Mononuclear cell (primary cell): ENCODE measurements at regions not wholly inside any gene's neighbourhood (a gene's known extent, or its start where the extent isn't known, plus 50 kb on each side); places are given as distances from the start of the nearest gene placed in this dataset.
"Not testable (repeated sequence)": the region's sequence is repeated elsewhere in the genome, so short reads cannot be mapped to it uniquely, and the experiment has no call there.

Experiments used
- H3K27me3 ChIP-seq: 2 replicates; pipeline ENCODE4 v1.6.0; 2011; ENCODE audit warnings: low read length, control low read depth; ENCODE audit not compliant: insufficient read depth
- H3K4me1 ChIP-seq: 2 replicates; pipeline ENCODE4 v1.5.1; 2011; ENCODE audit warnings: mild to moderate bottlenecking, low read length, control low read depth; ENCODE audit not compliant: insufficient read depth
- H3K4me3 ChIP-seq: 2 replicates; pipeline ENCODE4 v1.5.1; 2011; ENCODE audit warnings: mild to moderate bottlenecking, low read length, moderate library complexity
- H3K9me3 ChIP-seq: 2 replicates; pipeline ENCODE4 v1.5.1; 2011; ENCODE audit warnings: low read depth, mild to moderate bottlenecking, control low read depth, low read length

DNA sequence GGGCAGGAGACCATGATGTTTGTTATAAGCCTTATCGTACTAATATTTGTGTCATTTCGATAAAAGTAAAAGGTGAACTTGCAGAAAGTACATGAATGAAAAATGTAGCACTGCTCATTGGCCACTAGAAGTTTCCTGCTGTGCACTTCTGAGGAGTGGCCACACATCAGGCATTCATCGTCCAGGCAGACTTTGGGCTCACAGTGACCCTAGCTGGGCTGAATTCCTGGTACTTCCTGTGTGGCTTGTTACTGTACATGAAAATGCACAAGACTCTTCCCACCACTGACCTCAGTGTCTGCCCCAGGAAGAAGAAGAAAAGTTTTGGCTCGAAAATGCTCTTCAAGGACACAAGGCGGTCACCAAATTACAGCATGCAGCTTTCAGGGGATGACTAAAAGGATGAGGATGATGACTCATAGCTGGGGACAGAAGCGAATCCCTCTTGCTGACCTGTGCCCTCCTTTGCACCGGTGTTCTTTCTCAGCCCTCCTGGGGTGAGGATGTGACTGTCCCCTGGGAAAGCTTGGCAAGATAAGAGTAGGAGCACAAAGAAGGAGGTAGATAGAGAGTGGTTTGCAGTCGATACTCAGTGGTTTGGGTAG is 252.4 kb upstream of the KAZN start:
- Histone ChIP-seq H3K4me1 (no peaks in the 10 kb centered on the region), H3K27me3 (no peaks in the 10 kb centered on the region)

DNA sequence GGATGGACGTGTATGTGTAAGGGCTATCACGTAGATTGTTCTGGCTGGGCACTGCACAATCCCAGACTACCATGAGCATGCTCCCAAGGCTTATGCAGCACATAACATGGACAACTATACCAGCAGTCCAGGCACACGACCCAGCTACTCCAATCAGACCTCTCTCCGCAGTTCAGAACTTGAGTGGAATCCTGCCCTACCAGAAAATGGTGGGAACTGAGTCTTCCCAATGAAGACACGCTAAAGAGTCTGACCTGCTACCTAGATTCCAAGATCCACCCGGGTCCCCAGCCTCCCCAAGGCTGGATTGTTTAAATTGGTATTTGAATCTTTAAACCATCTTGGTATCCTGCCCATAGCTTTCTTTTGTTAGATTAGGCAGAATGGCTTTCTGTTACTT is 251.3 kb upstream of the KAZN start:
- Histone ChIP-seq H3K4me3 (no peak overlapping the region), H3K4me1 (no peaks in the 10 kb centered on the region), H3K9me3 (no peaks in the 10 kb centered on the region), H3K27me3 (no peaks in the 10 kb centered on the region)

More for the DNA sequence above, 252.4 kb upstream of the KAZN start:
- no peaks in the 10 kb centered on the region for H3K9me3 ChIP-seq
- no peak overlapping the region for H3K4me3 ChIP-seq

DNA sequence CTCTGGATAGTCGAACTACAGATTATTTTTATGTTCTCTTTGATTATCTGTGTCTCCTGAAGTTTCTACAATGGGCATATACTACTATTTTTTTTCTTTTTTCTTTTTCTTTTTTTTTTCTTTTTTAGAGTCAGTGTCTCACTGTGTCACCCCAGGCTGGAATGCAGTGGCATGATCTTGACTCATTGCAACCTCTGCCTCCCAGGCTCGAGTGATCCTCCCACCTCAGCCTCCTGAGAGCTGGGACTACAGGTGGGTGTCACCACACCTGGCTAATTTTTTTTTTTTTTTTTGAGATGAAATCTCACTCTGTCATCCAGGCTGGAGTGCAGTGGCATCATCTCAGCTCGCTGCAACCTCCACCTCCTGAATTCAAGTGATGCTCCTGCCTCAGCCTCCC is 250.7 kb upstream of the KAZN start:
- Histone ChIP-seq H3K27me3 (no peaks in the 10 kb centered on the region), H3K4me1 (no peaks in the 10 kb centered on the region), H3K4me3 (no peak overlapping the region), H3K9me3 (no peaks in the 10 kb centered on the region)

DNA sequence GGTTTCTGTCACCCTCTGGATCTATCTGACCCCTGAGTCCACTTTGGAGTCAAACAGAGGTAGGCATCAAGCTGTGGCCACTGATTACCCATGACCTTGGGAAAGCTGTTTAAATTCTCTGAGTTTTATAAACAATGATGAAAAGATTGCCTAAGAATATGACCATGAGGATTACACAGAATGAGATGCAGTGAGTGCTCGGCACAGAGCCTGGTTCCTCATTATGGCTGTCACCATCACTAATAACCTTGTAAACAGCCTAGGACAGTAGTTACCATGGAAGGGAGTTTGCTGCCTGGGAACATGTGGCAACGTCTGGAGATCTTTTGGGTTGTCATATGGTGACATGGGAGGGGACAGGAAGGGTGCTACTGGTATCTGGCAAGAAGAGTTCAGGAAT is 248.3 kb upstream of the KAZN start:
- no peaks in the 10 kb centered on the region for H3K27me3 ChIP-seq
- no peaks in the 10 kb centered on the region for H3K9me3 ChIP-seq
- no peak overlapping the region for H3K4me3 ChIP-seq
- H3K4me1 ChIP-seq, result no peaks in the 10 kb centered on the region

DNA sequence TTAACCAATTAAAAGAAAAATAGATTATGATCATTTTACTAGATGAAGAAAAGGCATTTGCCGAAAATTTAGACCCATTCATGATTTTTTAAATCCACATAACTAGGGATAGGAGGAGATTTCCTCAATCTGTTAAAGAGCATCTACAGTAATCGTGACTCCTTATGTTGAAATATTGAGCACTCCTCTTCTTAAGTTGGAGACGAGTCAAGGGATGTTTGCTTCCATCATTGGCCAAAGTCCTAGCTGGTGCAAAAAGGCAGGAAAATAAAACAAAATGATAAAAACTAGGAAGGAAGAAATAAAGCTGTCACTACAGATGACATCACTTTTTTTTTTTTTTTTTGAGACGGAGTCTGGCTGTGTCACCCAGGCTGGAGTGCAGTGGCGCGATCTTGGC is 245.6 kb upstream of the KAZN start:
- Histone ChIP-seq H3K27me3 (no peaks in the 10 kb centered on the region), H3K4me1 (no peaks in the 10 kb centered on the region), H3K4me3 (no peak overlapping the region), H3K9me3 (no peaks in the 10 kb centered on the region)

DNA sequence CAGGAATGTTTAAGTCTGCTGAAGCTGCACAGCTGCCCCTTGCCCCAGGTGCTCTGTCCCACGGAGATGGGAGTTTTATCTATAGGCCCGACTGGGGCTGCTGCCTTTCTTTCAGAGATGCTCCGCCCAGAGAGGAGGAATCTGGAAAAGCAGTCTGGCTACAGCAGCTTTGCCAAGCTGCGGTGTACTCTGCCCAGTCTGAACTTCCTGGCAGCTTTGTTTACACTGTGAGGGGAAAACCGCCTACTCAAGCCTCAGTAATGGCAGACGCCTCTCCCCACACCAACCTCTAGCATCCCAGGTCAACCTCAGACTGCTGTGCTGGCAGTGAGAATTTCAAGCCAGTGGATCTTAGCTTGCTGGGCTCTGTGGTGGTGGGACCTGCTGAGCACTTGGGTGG is 237.5 kb upstream of the KAZN start:
- H3K27me3 ChIP-seq, H3K9me3 ChIP-seq, H3K4me1 ChIP-seq, H3K4me3 ChIP-seq: not testable (repeated sequence)

DNA sequence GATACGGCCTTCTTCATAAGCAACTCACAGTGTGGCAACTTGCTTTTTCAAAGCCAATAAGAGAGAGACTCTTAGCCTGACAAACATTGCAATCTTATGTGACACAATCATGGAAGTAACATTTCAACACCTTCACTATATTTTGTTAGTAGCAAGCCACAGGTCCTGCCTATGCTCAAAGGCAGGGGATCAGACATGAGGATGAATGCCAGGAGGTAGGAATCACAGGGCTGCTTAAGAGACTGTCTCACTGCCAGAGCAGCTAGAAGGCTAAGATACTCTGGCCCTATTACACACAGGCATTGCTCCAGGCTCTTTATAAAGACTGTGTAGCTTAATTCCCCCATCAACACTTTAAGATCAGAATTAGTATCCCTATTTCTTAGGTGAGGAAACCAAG is 236.2 kb upstream of the KAZN start:
- Histone ChIP-seq H3K4me1 (no peaks in the 10 kb centered on the region), H3K4me3 (no peak overlapping the region), H3K27me3 (no peaks in the 10 kb centered on the region), H3K9me3 (no peaks in the 10 kb centered on the region)

DNA sequence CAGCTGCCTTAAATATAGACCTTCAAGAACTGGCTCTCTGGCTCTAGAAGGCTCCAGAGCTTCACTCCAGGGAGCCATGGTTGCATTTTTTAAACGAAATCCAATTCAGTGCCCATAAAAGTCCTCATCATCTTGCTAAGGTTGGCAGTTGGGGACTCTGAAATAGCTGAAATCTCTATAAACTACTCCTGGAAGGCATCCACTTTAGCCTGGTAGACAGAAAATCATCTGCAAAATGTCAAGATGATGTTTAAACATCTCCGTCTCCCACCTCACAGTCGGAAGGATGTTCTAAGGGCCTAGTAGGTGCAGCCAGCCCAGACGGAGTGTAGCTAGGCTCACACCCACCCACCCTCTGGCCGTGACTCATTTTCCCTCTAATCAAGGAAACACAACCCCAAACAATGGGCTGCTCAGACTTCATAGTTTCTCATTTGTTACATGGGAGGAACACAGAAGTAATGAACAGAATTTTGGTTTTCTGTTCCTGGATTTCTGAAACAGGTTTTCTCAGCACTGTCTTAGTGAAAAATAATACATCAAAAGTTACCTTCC is 235.4 kb upstream of the KAZN start:
- Histone ChIP-seq H3K4me3 (no peak overlapping the region), H3K4me1 (no peaks in the 10 kb centered on the region), H3K9me3 (no peaks in the 10 kb centered on the region), H3K27me3 (no peaks in the 10 kb centered on the region)

DNA sequence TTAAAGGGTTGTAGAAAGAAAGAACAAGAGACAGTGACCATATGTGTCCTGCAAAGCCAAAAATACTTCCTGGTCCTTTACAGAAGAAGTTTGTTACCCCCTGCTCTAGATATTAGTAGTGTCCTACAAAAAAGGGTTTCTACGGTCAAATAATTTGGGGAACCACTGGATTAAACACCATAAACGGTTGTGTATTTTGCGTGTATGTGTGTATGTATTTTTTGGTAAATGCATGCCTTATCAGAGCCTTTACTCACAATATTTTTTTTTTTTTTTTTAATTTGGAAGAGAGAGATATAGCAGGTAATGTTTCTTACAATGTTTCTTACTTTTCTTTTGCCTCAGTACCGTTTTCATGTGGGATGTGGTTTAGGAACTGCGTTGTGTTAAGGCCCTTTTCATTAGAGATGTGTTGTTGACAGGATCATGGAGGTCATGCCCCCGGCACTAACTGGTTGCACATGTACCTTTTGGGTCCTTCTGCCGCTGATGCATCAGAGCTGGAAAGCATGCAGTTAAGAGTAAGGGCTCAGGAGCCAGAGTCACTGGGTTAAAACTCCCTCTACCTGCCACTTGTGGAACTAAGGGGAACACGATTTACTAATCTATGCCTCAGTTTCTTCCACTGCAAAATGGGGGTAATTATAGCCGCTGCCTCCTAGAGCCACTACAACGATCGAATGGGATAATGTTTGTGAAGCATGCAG is 234.6 kb upstream of the KAZN start:
- no peaks in the 10 kb centered on the region for H3K4me1 ChIP-seq
- H3K4me3 ChIP-seq, result no peak overlapping the region
- no peaks in the 10 kb centered on the region for H3K9me3 ChIP-seq
- H3K27me3 ChIP-seq, result no peaks in the 10 kb centered on the region

DNA sequence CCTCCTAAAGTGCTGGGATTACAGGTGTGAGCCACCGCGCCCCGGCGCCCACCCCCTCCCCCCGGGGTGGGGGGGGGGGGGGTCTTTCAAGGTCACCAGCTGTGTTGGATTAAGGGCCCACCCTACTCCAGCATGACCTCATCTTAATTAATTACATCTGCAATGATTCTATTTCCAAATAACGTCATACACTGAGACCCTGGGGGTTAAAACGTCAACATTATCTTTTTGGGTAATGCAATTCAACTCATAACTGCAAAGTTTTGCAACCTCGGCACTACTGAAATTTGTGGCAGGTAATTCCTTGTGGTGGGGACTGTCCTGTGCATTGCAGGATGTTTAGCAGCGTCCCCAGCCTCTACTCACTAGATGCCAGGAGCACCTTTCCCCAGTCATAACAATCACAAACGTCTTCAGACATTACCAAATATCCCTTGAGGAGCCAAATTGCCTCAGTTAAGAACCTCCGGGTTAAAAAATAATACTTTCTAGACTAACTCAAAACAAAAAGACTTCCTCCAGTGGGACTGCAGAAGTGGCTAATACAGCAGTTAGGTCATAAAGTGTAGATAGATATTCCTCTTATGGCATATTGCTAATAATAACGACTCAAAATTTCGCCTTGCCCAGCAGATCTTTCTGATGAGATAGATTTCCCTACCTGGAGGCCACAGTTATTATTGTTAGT is 233.0 kb upstream of the KAZN start:
- Histone ChIP-seq H3K9me3 (no peaks in the 10 kb centered on the region), H3K4me3 (no peak overlapping the region), H3K27me3 (no peaks in the 10 kb centered on the region), H3K4me1 (no peaks in the 10 kb centered on the region)

DNA sequence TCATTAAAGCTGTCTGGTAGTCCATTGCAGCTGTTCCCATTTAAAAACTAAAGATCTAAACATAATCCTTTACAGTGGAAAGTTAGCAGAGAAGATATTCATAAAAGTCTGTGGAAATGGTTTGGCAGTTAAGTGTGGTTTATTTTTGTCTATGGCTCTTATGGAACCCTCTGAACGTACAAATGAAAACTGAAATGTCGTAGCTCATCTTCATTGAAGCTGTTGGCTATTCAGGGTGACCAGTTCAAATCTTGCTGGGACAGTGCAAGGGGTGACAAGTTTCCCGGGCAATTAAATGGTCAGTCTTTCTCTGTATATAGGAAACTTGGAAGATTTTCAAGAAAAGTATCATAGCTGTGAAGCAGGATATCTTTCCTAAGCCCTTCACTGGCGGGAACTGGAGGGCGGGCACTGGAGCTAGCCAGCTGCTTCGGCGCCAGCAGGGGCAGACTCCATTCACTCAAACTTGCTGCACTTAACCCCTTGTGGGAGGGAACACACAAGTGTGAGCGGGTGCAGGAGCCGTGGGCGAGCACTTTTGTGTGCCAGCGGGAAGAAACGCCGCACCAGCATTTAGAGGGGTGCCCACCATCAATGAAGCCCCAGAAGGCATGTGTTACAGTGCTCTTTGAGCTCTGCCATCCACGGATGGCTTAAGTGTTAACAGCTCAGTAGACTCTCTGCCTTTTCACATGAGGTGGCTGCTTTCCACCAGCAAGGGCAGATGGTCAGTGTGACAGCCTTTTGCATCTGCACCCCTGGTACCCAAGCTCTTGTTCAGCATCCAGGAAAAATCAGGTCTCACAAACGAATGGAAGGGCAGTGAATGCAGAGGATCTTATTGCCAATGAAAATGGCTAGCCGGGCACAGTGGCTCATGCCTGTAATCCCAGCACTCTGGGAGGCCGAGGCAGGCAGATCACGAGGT is 232.1 kb upstream of the KAZN start:
- Histone ChIP-seq H3K4me1 (no peaks in the 10 kb centered on the region), H3K4me3 (no peak overlapping the region), H3K9me3 (no peaks in the 10 kb centered on the region), H3K27me3 (no peaks in the 10 kb centered on the region)

DNA sequence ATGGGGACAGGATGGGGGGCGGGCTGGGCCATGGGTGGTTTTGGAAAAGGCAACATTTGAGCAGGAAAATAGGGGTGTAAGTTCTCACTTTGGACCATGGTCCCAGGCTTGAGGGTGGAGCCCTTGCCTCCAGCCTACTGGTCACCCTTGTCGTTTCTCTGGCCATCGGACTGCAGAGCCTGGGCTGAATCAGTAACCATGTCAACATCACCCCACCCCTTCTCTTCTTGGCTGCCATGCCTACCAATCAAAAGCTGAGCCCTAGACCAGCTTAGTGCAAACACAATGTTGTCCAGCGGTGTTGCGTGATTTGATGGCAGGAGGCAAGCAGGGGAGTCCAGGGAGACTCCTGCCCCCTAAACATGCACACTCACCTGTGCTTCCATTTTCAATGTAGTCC is 231.0 kb upstream of the KAZN start:
- no peak overlapping the region for H3K4me3 ChIP-seq
- H3K9me3 ChIP-seq, result no peaks in the 10 kb centered on the region
- H3K4me1 ChIP-seq, result no peaks in the 10 kb centered on the region
- H3K27me3 ChIP-seq, result no peaks in the 10 kb centered on the region

DNA sequence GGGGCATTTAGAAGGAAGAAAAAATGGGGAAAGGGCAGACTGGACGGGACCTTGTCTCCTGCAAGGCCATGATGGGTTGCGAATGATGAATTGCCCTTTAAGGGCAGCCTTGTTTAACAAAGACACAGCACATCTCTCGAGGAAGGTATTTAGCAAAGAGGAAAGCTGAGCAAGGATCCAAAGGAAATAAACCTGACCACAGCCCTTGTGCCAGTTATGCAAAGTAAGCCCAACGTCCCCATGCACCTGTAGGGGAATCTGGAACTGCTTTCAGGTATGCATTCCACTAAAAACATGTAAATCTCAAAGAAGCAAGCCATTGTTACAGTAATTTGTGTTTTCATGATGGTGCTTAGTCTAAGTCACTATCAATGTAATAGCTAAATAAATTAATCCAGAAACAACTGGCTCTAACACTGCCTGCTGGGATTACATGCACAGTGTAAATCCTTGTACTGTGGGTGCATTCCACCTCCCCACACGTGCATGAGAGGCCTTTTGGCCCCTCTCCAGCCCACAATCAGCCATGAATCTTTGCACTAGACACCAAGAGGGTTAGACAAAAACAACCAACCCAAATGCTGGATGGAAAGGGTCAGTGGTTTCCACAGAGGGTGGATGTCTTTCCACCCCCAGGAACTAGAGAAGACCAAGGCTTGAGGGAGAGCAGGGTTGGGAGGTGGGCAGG is 228.8 kb upstream of the KAZN start:
- Histone ChIP-seq H3K4me1 (no peaks in the 10 kb centered on the region), H3K27me3 (no peaks in the 10 kb centered on the region), H3K9me3 (no peaks in the 10 kb centered on the region), H3K4me3 (no peak overlapping the region)

DNA sequence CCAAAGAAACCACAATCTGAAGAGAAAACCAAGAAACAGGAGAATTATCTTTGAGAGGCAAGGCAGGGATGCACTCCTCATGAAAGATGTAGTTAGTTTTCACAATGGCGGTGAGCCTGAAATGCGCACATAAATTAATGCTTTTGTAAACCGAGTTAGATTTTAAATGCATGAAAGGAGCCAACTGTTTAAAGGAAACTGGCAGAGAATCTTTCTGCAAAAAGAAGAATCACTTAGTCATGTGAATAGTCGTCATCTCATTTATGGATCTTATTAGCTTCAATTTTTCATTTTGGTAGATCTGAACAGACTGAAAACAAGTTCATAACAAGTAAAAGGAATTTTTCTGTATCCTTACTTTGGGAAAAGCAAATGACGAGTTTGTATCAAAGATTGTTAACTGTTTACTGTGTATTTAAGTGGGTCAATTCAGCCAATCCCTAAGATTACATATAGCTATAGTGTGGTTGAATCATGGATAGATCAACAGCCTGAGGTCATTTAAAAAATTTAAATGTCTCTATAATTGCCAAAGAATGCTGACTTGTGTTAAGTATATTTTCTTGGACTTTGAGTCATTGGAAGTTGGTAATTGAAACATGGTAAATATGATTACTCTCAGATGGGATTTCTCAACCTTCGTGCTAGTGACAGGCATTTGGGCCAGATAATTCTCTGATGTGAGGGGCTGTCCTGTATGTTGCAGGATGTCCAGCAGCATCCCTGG is 226.6 kb upstream of the KAZN start:
- Histone ChIP-seq H3K4me3 (no peak overlapping the region), H3K4me1 (no peaks in the 10 kb centered on the region), H3K9me3 (no peaks in the 10 kb centered on the region), H3K27me3 (no peaks in the 10 kb centered on the region)
